ENCODE measurements at regions not wholly inside any gene's neighbourhood (a gene's known extent, or its start where the extent isn't known, plus 50 kb on each side); places are given as distances from the start of the nearest gene placed in this dataset.

- H3K4me3 ChIP-seq = no peak overlapping the region
- H3K9me3 ChIP-seq = no peaks in the 10 kb centered on the region
- no peak overlapping the region for H3K27ac ChIP-seq
- no peak for TF ChIP-seq POLR2A (IDR thresholded peaks at IDR 0.05)
- TF ChIP-seq, protein P1, sequence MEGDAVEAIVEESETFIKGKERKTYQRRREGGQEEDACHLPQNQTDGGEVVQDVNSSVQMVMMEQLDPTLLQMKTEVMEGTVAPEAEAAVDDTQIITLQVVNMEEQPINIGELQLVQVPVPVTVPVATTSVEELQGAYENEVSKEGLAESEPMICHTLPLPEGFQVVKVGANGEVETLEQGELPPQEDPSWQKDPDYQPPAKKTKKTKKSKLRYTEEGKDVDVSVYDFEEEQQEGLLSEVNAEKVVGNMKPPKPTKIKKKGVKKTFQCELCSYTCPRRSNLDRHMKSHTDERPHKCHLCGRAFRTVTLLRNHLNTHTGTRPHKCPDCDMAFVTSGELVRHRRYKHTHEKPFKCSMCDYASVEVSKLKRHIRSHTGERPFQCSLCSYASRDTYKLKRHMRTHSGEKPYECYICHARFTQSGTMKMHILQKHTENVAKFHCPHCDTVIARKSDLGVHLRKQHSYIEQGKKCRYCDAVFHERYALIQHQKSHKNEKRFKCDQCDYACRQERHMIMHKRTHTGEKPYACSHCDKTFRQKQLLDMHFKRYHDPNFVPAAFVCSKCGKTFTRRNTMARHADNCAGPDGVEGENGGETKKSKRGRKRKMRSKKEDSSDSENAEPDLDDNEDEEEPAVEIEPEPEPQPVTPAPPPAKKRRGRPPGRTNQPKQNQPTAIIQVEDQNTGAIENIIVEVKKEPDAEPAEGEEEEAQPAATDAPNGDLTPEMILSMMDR (IDR thresholded peaks at IDR 0.05) = no peak
- TF ChIP-seq EP300 (IDR thresholded peaks at IDR 0.05) = no peak
- H3K4me1 ChIP-seq (ENCODE audit: insufficient read depth) = no peaks in the 10 kb centered on the region
- no peaks in the 10 kb centered on the region for H3K27me3 ChIP-seq
- no peak for DNase-seq
- intact Hi-C loops (cut with DNase I) = no loop called here
- H3K36me3 ChIP-seq = no peaks in the 10 kb centered on the region
Observed at GRCh38 chr9:26169708-26170107, 491.5 kb upstream of the TUSC1 start.

- no peaks in the 10 kb centered on the region for H3K9me3 ChIP-seq
- H3K4me1 ChIP-seq (ENCODE audit: insufficient read depth) = no peaks in the 10 kb centered on the region
- no peak for DNase-seq
- intact Hi-C loops (cut with DNase I) = no loop called here
- H3K27ac ChIP-seq = no peak overlapping the region
- TF ChIP-seq, protein P1 (IDR thresholded peaks at IDR 0.05) = no peak
- TF ChIP-seq POLR2A (IDR thresholded peaks at IDR 0.05) = no peak
- TF ChIP-seq EP300 (IDR thresholded peaks at IDR 0.05) = no peak
- no peak overlapping the region for H3K4me3 ChIP-seq
- H3K36me3 ChIP-seq = no peaks in the 10 kb centered on the region
- H3K27me3 ChIP-seq = no peaks in the 10 kb centered on the region
Observed at GRCh38 chr9:26166537-26166936, 488.3 kb upstream of the TUSC1 start.

DNA sequence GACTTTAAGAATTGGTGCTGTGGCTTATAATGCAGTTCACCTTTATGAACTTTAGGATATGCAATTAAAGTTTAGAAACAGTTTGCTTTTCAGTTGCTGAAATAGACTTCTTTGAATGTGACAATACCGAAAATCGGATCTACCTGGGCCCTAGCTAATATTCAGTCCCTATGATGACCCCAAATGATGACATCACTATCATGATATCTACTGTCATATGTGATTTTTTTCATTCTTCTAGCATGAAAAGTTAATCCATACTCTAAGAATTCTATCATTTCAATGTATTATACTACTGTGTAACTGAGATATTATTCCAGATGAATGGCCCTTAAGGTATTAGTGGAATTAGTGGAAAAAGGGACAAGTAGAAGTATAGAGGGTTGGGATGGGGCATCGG is 487.2 kb upstream of the TUSC1 start:
- intact Hi-C loops (cut with DNase I) = no loop called here
- Histone ChIP-seq H3K36me3 (no peaks in the 10 kb centered on the region), H3K9me3 (no peaks in the 10 kb centered on the region), H3K4me1 (ENCODE audit: insufficient read depth) (no peaks in the 10 kb centered on the region), H3K27me3 (no peaks in the 10 kb centered on the region), H3K4me3 (no peak overlapping the region), H3K27ac (no peak overlapping the region)
- no peak for DNase-seq
- TF ChIP-seq POLR2A (IDR thresholded peaks at IDR 0.05) (no peak), EP300 (IDR thresholded peaks at IDR 0.05) (no peak)
- TF ChIP-seq, protein P1 (IDR thresholded peaks at IDR 0.05) = no peak
- 92 to 95% (median 94%) methylated on average over 3 of the region's 3 CpGs for WGBS, 3 donors

- Histone ChIP-seq H3K4me1 (ENCODE audit: insufficient read depth) (no peaks in the 10 kb centered on the region), H3K27ac (no peak overlapping the region), H3K9me3 (no peaks in the 10 kb centered on the region), H3K4me3 (no peak overlapping the region), H3K27me3 (no peaks in the 10 kb centered on the region), H3K36me3 (no peaks in the 10 kb centered on the region)
- TF ChIP-seq, protein P1 (IDR thresholded peaks at IDR 0.05) = no peak
- TF ChIP-seq POLR2A (IDR thresholded peaks at IDR 0.05) = no peak
- no peak for TF ChIP-seq EP300 (IDR thresholded peaks at IDR 0.05)
- intact Hi-C loops (cut with DNase I) = no loop called here
- DNase-seq = no peak
Observed at GRCh38 chr9:26163931-26164330, 485.7 kb upstream of the TUSC1 start.
